HEK293T (cell line): ENCODE measurements at regions not wholly inside any gene's neighbourhood (a gene's known extent, or its start where the extent isn't known, plus 50 kb on each side); places are given as distances from the start of the nearest gene placed in this dataset.

Experiments
- CTCF ChIA-PET: fragments of 350-600 bp; formaldehyde crosslinking; extraction: SDS; loops from one replicate; lab custom pipeline; 2021; ENCODE audit warnings: antibody characterized with exemption, inconsistent platforms; lab: Yijun Ruan, JAX
- POLR2A ChIA-PET: fragments of 350-600 bp; formaldehyde crosslinking; extraction: SDS; loops from one replicate; lab custom pipeline; 2020; ENCODE audit warnings: antibody characterized with exemption, inconsistent platforms; lab: Yijun Ruan, JAX
- DNase-seq: peaks from one replicate; pipeline ENCODE4 v3.0.0; 2012; ENCODE audit warnings: mixed read lengths; ENCODE audit errors: extremely low spot score
- ARNT ChIP-seq: fragments of 450-650 bp; IDR thresholded peaks from 2 replicates; pipeline ENCODE4 v1.6.1; 2017; ENCODE audit warnings: mild to moderate bottlenecking
- BHLHE40 ChIP-seq: fragments of 450-650 bp; IDR thresholded peaks from 2 replicates; pipeline ENCODE4 v1.6.1; 2016; ENCODE audit warnings: mild to moderate bottlenecking, moderate library complexity, borderline replicate concordance
- CTBP1 ChIP-seq: fragments of 450-650 bp; IDR thresholded peaks from 2 replicates; pipeline ENCODE4 v1.6.1; 2016; ENCODE audit warnings: borderline replicate concordance
- ELF4 ChIP-seq: fragments of 450-650 bp; IDR thresholded peaks from 2 replicates; pipeline ENCODE4 v1.6.1; 2017; ENCODE audit warnings: antibody characterized with exemption
- FOXA1 ChIP-seq: fragments of 450-650 bp; IDR thresholded peaks from 2 replicates; pipeline ENCODE4 v1.6.1; 2016; ENCODE audit warnings: mild to moderate bottlenecking
- FOXK2 ChIP-seq: fragments of 450-650 bp; IDR thresholded peaks from 2 replicates; pipeline ENCODE4 v1.6.1; 2016; ENCODE audit warnings: mild to moderate bottlenecking
- FOXM1 ChIP-seq: fragments of 450-650 bp; IDR thresholded peaks from 2 replicates; pipeline ENCODE4 v1.6.1; 2017; ENCODE audit warnings: mild to moderate bottlenecking, borderline replicate concordance
- HDGF ChIP-seq: fragments of 450-650 bp; IDR thresholded peaks from 2 replicates; pipeline ENCODE4 v1.6.1; 2017; ENCODE audit warnings: antibody characterized with exemption, borderline replicate concordance
- L3MBTL2 ChIP-seq: fragments of 450-650 bp; conservative IDR thresholded peaks from 2 replicates; pipeline ENCODE4 v1.6.1; 2016; ENCODE audit warnings: mild to moderate bottlenecking
- LEF1 ChIP-seq: fragments of 450-650 bp; IDR thresholded peaks from 2 replicates; pipeline ENCODE4 v1.6.1; 2017; ENCODE audit warnings: mild to moderate bottlenecking, borderline replicate concordance
- NFRKB ChIP-seq: fragments of 450-650 bp; IDR thresholded peaks from 2 replicates; pipeline ENCODE4 v1.6.1; 2016; ENCODE audit warnings: mild to moderate bottlenecking, moderate library complexity
- PKNOX1 ChIP-seq: fragments of 450-650 bp; IDR thresholded peaks from 2 replicates; pipeline ENCODE4 v1.6.1; 2016
- SP1 ChIP-seq: fragments of 450-650 bp; IDR thresholded peaks from 2 replicates; pipeline ENCODE4 v1.6.1; 2017
- SUZ12 ChIP-seq: fragments of 450-650 bp; IDR thresholded peaks from 2 replicates; pipeline ENCODE4 v1.6.1; 2016; ENCODE audit warnings: mild to moderate bottlenecking
- TARDBP ChIP-seq: fragments of 450-650 bp; IDR thresholded peaks from 2 replicates; pipeline ENCODE4 v1.6.1; 2016
- ZNF384 ChIP-seq: fragments of 450-650 bp; IDR thresholded peaks from 2 replicates; pipeline ENCODE4 v1.6.1; 2016

GRCh38 chr6:139886396-139886795, 511.9 kb upstream of the CITED2 start:
- no peak for TF ChIP-seq CTBP1
- no peak for TF ChIP-seq ZNF384
- no peak for TF ChIP-seq FOXM1
- TF ChIP-seq ELF4 = no peak
- TF ChIP-seq BHLHE40 = no peak
- TF ChIP-seq NFRKB = no peak
- no peak for TF ChIP-seq SP1
- no peak for TF ChIP-seq SUZ12
- no peak for TF ChIP-seq ARNT
- no peak for TF ChIP-seq L3MBTL2
- no peak for TF ChIP-seq LEF1
- no peak for TF ChIP-seq TARDBP
- TF ChIP-seq HDGF = no peak
- no peak for DNase-seq
- CTCF ChIA-PET = no interaction called here
- POLR2A ChIA-PET = no interaction called here

- DNase-seq = no peak
- CTCF ChIA-PET = no interaction called here
- TF ChIP-seq FOXM1 (no peak), L3MBTL2 (no peak), FOXA1 (no peak), BHLHE40 (no peak), SUZ12 (no peak), SP1 (no peak), ARNT (no peak), HDGF (no peak), NFRKB (no peak), PKNOX1 (no peak), LEF1 (no peak), ZNF384 (no peak), FOXK2 (no peak)
- POLR2A ChIA-PET = no interaction called here
Measured at GRCh38 chr6:139885909-139886308, 511.5 kb upstream of the CITED2 start.

- no peak for TF ChIP-seq SUZ12
- no peak for TF ChIP-seq ZNF384
- no peak for TF ChIP-seq SP1
- no peak for TF ChIP-seq FOXK2
- TF ChIP-seq HDGF = no peak
- TF ChIP-seq NFRKB = no peak
- TF ChIP-seq ARNT = no peak
- POLR2A ChIA-PET = interaction anchor here (2.2 kb wide), 1 partner anchor 509 kb away, joined by 11 read pairs; the partner anchor contains the start of gene CITED2
- no peak for DNase-seq
- CTCF ChIA-PET = no interaction called here
Measured at GRCh38 chr6:139883776-139884175, 509.3 kb upstream of the CITED2 start.

- POLR2A ChIA-PET = interaction anchor here (2.2 kb wide), 1 partner anchor 509 kb away, joined by 11 read pairs; the partner anchor contains the start of gene CITED2
- TF ChIP-seq FOXM1 (no peak), FOXA1 (no peak), L3MBTL2 (no peak), HDGF (no peak), ARNT (no peak), NFRKB (no peak), FOXK2 (no peak), TARDBP (no peak), SUZ12 (no peak), CTBP1 (no peak)
- CTCF ChIA-PET = interaction anchor here (0.6 to 1.0 kb wide), 2 partner anchors 61 to 168 kb away, joined by 3 read pairs; no protein-coding TSS in a partner anchor
- DNase-seq = no peak
Measured at GRCh38 chr6:139882977-139883728, 508.7 kb upstream of the CITED2 start.

GRCh38 chr6:139882234-139882633, 507.8 kb upstream of the CITED2 start:
- POLR2A ChIA-PET = interaction anchor here (2.2 kb wide), 1 partner anchor 508 kb away, joined by 11 read pairs; the partner anchor contains the start of gene CITED2
- CTCF ChIA-PET = interaction anchor here (1.0 kb wide), 1 partner anchor 169 kb away, joined by 3 read pairs; no protein-coding TSS in a partner anchor
- TF ChIP-seq PKNOX1 (no peak), SP1 (no peak), LEF1 (no peak), FOXA1 (no peak), ZNF384 (no peak), L3MBTL2 (no peak), FOXK2 (no peak), TARDBP (no peak), HDGF (no peak), BHLHE40 (no peak), ELF4 (no peak), NFRKB (no peak), ARNT (no peak), CTBP1 (no peak), SUZ12 (no peak), FOXM1 (no peak)
- no peak for DNase-seq

GRCh38 chr6:139881728-139882211, 507.3 kb upstream of the CITED2 start:
- POLR2A ChIA-PET = interaction anchor here (2.2 kb wide), 1 partner anchor 507 kb away, joined by 11 read pairs; the partner anchor contains the start of gene CITED2

More at GRCh38 chr6:139881728-139882211, 507.3 kb upstream of the CITED2 start:
- DNase-seq = peak; percentile 48
- CTCF ChIA-PET = interaction anchor here (1.1 to 1.5 kb wide), 2 partner anchors 171 to 512 kb away, joined by 3 to 5 read pairs; no protein-coding TSS in a partner anchor
- no peak for TF ChIP-seq FOXK2
- no peak for TF ChIP-seq FOXA1
- TF ChIP-seq NFRKB = no peak
- TF ChIP-seq SP1 = no peak
- TF ChIP-seq FOXM1 = no peak
- no peak for TF ChIP-seq PKNOX1
- no peak for TF ChIP-seq TARDBP
- no peak for TF ChIP-seq L3MBTL2
- TF ChIP-seq BHLHE40 = no peak
- TF ChIP-seq CTBP1 = no peak
- TF ChIP-seq ZNF384 = no peak
- no peak for TF ChIP-seq ARNT
- no peak for TF ChIP-seq ELF4
- no peak for TF ChIP-seq SUZ12
- TF ChIP-seq LEF1 = no peak
- TF ChIP-seq HDGF = no peak
